H9 (cell line): ENCODE measurements at regions not wholly inside any gene's neighbourhood (a gene's known extent, or its start where the extent isn't known, plus 50 kb on each side); places are given as distances from the start of the nearest gene placed in this dataset.

ENCODE experiments used
- DNase-seq: peaks from one replicate; pipeline ENCODE4 v3.0.0-alpha.2; 2017
- H2AFZ ChIP-seq: one replicate; pipeline ENCODE4 v1.6.1; 2013; ENCODE audit warnings: mild to moderate bottlenecking, low read length, control low read depth, moderate library complexity
- H2AK5ac ChIP-seq: 2 replicates; pipeline ENCODE4 v1.6.1; 2013; ENCODE audit warnings: low read length, control low read depth, mixed read lengths; ENCODE audit not compliant: insufficient read length
- H2BK120ac ChIP-seq: one replicate; pipeline ENCODE4 v1.6.1; 2013; ENCODE audit warnings: low read depth, mild to moderate bottlenecking, low read length, control low read depth, inconsistent platforms; ENCODE audit not compliant: poor library complexity, severe bottlenecking
- H2BK12ac ChIP-seq: 2 replicates; pipeline ENCODE4 v1.6.1; 2013; ENCODE audit warnings: low read length, control low read depth, mixed read lengths, low read depth; ENCODE audit not compliant: insufficient read length
- H2BK15ac ChIP-seq: 2 replicates; pipeline ENCODE4 v1.6.1; 2013; ENCODE audit warnings: low read depth, low read length, control low read depth
- H2BK20ac ChIP-seq: one replicate; pipeline ENCODE4 v1.6.1; 2013; ENCODE audit warnings: low read depth, mild to moderate bottlenecking, low read length, control low read depth, inconsistent platforms; ENCODE audit not compliant: poor library complexity, severe bottlenecking
- H2BK5ac ChIP-seq: 2 replicates; pipeline ENCODE4 v1.6.1; 2013; ENCODE audit warnings: low read length, control low read depth, mixed read lengths; ENCODE audit not compliant: insufficient read length
- H3K14ac ChIP-seq: 2 replicates; pipeline ENCODE4 v1.6.1; 2013; ENCODE audit warnings: low read length, control low read depth; ENCODE audit not compliant: insufficient read depth
- H3K18ac ChIP-seq: 2 replicates; pipeline ENCODE4 v1.6.1; 2013; ENCODE audit warnings: low read depth, mild to moderate bottlenecking, mixed read lengths, low read length, control low read depth; ENCODE audit not compliant: insufficient read length
- H3K23ac ChIP-seq: 2 replicates; pipeline ENCODE4 v1.6.1; 2013; ENCODE audit warnings: low read length, control low read depth, mixed read lengths, low read depth; ENCODE audit not compliant: insufficient read length
- H3K23me2 ChIP-seq: 2 replicates; pipeline ENCODE4 v1.6.1; 2013; ENCODE audit warnings: low read depth, mild to moderate bottlenecking, mixed read lengths, low read length, control low read depth; ENCODE audit not compliant: insufficient read length, poor library complexity, severe bottlenecking
- H3K27ac ChIP-seq: 2 replicates; pipeline ENCODE4 v1.5.1; 2013; ENCODE audit warnings: low read length, control low read depth, mixed read lengths, low read depth; ENCODE audit not compliant: insufficient read length
- H3K27me3 ChIP-seq: 2 replicates; pipeline ENCODE4 v1.6.1; 2013; ENCODE audit warnings: low read length, control low read depth, inconsistent platforms; ENCODE audit not compliant: insufficient read depth
- H3K4ac ChIP-seq: 2 replicates; pipeline ENCODE4 v1.6.1; 2013; ENCODE audit warnings: low read depth, mild to moderate bottlenecking, control low read depth, inconsistent platforms, low read length, moderate library complexity
- H3K4me1 ChIP-seq: 2 replicates; pipeline ENCODE4 v1.6.1; 2013; ENCODE audit warnings: low read length, control low read depth, inconsistent platforms; ENCODE audit not compliant: insufficient read depth
- H3K4me2 ChIP-seq: 2 replicates; pipeline ENCODE4 v1.6.1; 2013; ENCODE audit warnings: low read length, control low read depth, mixed read lengths; ENCODE audit not compliant: insufficient read length, insufficient read depth
- H3K56ac ChIP-seq: 2 replicates; pipeline ENCODE4 v1.6.1; 2013; ENCODE audit warnings: low read depth, mild to moderate bottlenecking, mixed read lengths, low read length, control low read depth; ENCODE audit not compliant: insufficient read length
- H3K79me1 ChIP-seq: 2 replicates; pipeline ENCODE4 v1.6.1; 2013; ENCODE audit warnings: low read depth, mild to moderate bottlenecking, moderate library complexity, low read length, control low read depth, inconsistent platforms; ENCODE audit not compliant: insufficient read depth, poor library complexity, severe bottlenecking
- H3K79me2 ChIP-seq: 2 replicates; pipeline ENCODE4 v1.6.1; 2013; ENCODE audit warnings: low read length, control low read depth, inconsistent platforms; ENCODE audit not compliant: insufficient read depth
- H3K9ac ChIP-seq: 2 replicates; pipeline ENCODE4 v1.6.1; 2013; ENCODE audit warnings: low read length, control low read depth, mixed read lengths; ENCODE audit not compliant: insufficient read length; ENCODE audit errors: extremely low read depth
- H3K9me3 ChIP-seq: one replicate; pipeline ENCODE4 v1.6.1; 2013; ENCODE audit warnings: low read depth, low read length, inconsistent platforms; ENCODE audit not compliant: control insufficient read depth
- H3T11ph ChIP-seq: one replicate; pipeline ENCODE4 v1.6.1; 2013; ENCODE audit warnings: mild to moderate bottlenecking, low read length, control low read depth, inconsistent platforms
- H4K20me1 ChIP-seq: one replicate; pipeline ENCODE4 v1.6.1; 2013; ENCODE audit not compliant: control insufficient read depth, insufficient read length, insufficient read depth
- H4K5ac ChIP-seq: 2 replicates; pipeline ENCODE4 v1.6.1; 2013; ENCODE audit warnings: low read depth, mild to moderate bottlenecking, mixed read lengths, low read length, control low read depth; ENCODE audit not compliant: insufficient read length
- H4K8ac ChIP-seq: replicated peaks from 2 replicates; pipeline ENCODE4 v1.6.1; 2013; ENCODE audit warnings: low read length, control low read depth, mixed read lengths, low read depth; ENCODE audit not compliant: insufficient read length
- H4K91ac ChIP-seq: 2 replicates; pipeline ENCODE4 v1.6.1; 2013; ENCODE audit warnings: low read depth, mild to moderate bottlenecking, moderate library complexity, mixed read lengths, low read length, control low read depth; ENCODE audit not compliant: insufficient read length
- H3K27ac Mint-ChIP-seq, 3 experiments: 2 replicates in 2 of 3; 3 replicates in 1 of 3; pipeline ENCODE4 v1.8.0; 2020 to 2021; ENCODE audit warnings: mixed read lengths in 3 of 3, mild to moderate bottlenecking in 1 of 3, moderate library complexity in 1 of 3
- H3K27me3 Mint-ChIP-seq: 2 replicates; pipeline ENCODE4 v1.8.0; 2021; ENCODE audit warnings: low read depth, mild to moderate bottlenecking, moderate library complexity, mixed read lengths
- H3K36me3 Mint-ChIP-seq, 3 experiments: 2 replicates in 2 of 3; 3 replicates in 1 of 3; pipeline ENCODE4 v1.8.0; 2020 to 2021; ENCODE audit warnings: low read depth in 3 of 3, mixed read lengths in 3 of 3; ENCODE audit not compliant: insufficient read depth in 1 of 3
- H3K4me1 Mint-ChIP-seq, 2 experiments: 2 replicates each; pipeline ENCODE4 v1.8.0; 2020; ENCODE audit warnings: mixed read lengths in 2 of 2
- H3K4me3 Mint-ChIP-seq, 2 experiments: 2 replicates in 1 of 2; 3 replicates in 1 of 2; pipeline ENCODE4 v1.8.0; 2020 to 2021; ENCODE audit warnings: mild to moderate bottlenecking in 2 of 2, mixed read lengths in 2 of 2, moderate library complexity in 1 of 2
- H3K9me3 Mint-ChIP-seq, 2 experiments: 2 replicates in 1 of 2; 3 replicates in 1 of 2; pipeline ENCODE4 v1.8.0; 2020; ENCODE audit warnings: mild to moderate bottlenecking in 2 of 2, mixed read lengths in 2 of 2, moderate library complexity in 1 of 2
- WGBS: extraction: QIAGEN DNeasy Blood & Tissue Kit; methylation state at CpG from one replicate; pipeline ENCODE4 v1.1.7; 2013; ENCODE audit warnings: missing lambda C conversion rate, low lambda C conversion rate, mixed read lengths; ENCODE audit not compliant: insufficient read length; ENCODE audit errors: extremely low coverage; 5-methylcytosine and 5-hydroxymethylcytosine counted together
- TF ChIP-seq, protein P1 (sequence below): fragments of 200-600 bp; sonication (generic); conservative IDR thresholded peaks from 3 replicates; pipeline ENCODE4 v1.8.0; 2021; ENCODE audit warnings: antibody characterized with exemption, mild to moderate bottlenecking

DNA sequence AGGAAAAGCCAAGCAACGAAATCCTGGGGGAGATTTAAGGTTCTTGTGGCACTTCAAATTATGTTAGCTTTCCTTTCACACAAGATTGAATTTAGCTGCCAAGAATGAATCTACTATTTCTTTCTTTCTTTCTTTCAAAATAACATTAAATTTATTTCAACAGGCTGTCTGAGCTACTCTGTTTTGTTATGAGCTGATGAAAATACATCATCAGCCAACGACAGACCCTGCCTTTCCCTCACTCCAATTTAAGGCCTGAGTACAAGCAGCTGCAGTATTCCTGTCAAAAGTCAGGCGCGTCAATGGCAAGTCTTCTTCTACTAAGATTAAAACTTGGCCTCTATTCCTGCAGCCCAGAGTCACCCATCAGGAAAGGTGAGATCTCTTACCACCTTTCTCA is 347.7 kb upstream of the FLRT2 start:
- Histone ChIP-seq H3K79me1 (no peaks in the 10 kb centered on the region), H2BK20ac (no peak overlapping the region), H4K91ac (no peak overlapping the region), H3K9me3 (no peaks in the 10 kb centered on the region), H3K18ac (no peak overlapping the region), H2BK12ac (no peak overlapping the region), H2BK5ac (no peak overlapping the region), H4K8ac (no peak overlapping the region), H3K27ac (no peak overlapping the region), H3K14ac (no peak overlapping the region), H3K56ac (no peak overlapping the region), H3K27me3 (no peaks in the 10 kb centered on the region), H3T11ph (no peak overlapping the region), H2AK5ac (no peak overlapping the region), H3K9ac (no peak overlapping the region), H3K4ac (no peak overlapping the region), H2BK120ac (no peak overlapping the region), H3K23ac (no peak overlapping the region), H4K5ac (no peak overlapping the region), H3K4me2 (no peak overlapping the region), H3K4me1 (peaks cover 5% of the 10 kb centered on the region; the same call in 1 of the 2 replicates), H3K79me2 (no peaks in the 10 kb centered on the region), H2BK15ac (no peak overlapping the region), H3K23me2 (no peaks in the 10 kb centered on the region), H2AFZ (no peak overlapping the region), H4K20me1 (no peaks in the 10 kb centered on the region)
- no peak for DNase-seq
- H3K4me1 Mint-ChIP-seq, result peaks cover 35 to 37% of the 10 kb centered on the region in 2 experiments
- H3K4me3 Mint-ChIP-seq, result no peak overlapping the region
- H3K36me3 Mint-ChIP-seq, result peaks cover 6 to 13% (median 6%) of the 10 kb centered on the region in 3 experiments; a peak in 5 of 7 replicates
- H3K9me3 Mint-ChIP-seq, result peaks cover 8 to 10% of the 10 kb centered on the region in 2 experiments
- H3K27ac Mint-ChIP-seq, result 0 out of 7 replicates have a peak overlapping the region, but pooled peaks of 1 of the 3 experiments have one; percentile 15
- no CpG with 5 or more reads among the region's 4 CpGs for WGBS
- TF ChIP-seq, protein P1, sequence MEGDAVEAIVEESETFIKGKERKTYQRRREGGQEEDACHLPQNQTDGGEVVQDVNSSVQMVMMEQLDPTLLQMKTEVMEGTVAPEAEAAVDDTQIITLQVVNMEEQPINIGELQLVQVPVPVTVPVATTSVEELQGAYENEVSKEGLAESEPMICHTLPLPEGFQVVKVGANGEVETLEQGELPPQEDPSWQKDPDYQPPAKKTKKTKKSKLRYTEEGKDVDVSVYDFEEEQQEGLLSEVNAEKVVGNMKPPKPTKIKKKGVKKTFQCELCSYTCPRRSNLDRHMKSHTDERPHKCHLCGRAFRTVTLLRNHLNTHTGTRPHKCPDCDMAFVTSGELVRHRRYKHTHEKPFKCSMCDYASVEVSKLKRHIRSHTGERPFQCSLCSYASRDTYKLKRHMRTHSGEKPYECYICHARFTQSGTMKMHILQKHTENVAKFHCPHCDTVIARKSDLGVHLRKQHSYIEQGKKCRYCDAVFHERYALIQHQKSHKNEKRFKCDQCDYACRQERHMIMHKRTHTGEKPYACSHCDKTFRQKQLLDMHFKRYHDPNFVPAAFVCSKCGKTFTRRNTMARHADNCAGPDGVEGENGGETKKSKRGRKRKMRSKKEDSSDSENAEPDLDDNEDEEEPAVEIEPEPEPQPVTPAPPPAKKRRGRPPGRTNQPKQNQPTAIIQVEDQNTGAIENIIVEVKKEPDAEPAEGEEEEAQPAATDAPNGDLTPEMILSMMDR, result no peak
- peaks cover 13% of the 10 kb centered on the region for H3K27me3 Mint-ChIP-seq
